GM18867 (cell line): ENCODE measurements at regions not wholly inside any gene's neighbourhood (a gene's known extent, or its start where the extent isn't known, plus 50 kb on each side); places are given as distances from the start of the nearest gene placed in this dataset.

Experiments
- ATAC-seq: cut with Tn5 transposase; IDR thresholded peaks from one replicate; pipeline ENCODE4 v1.9.1; 2021; ENCODE audit warnings: mild to moderate bottlenecking, moderate library complexity; ENCODE audit not compliant: unreplicated experiment

- no peak for ATAC-seq
Measured at GRCh38 chr14:42710071-42710470, 1103.4 kb downstream of the LRFN5 start.

GRCh38 chr14:42703501-42703900 is 1096.8 kb downstream of the LRFN5 start:
- no peak for ATAC-seq

GRCh38 chr14:42687421-42687820 is 1080.7 kb downstream of the LRFN5 start:
- no peak for ATAC-seq

- no peak for ATAC-seq
Measured at GRCh38 chr14:42683707-42684106, 1077.0 kb downstream of the LRFN5 start.

GRCh38 chr14:42676636-42677035 is 1070.0 kb downstream of the LRFN5 start:
- ATAC-seq = no peak

- ATAC-seq = no peak
Measured at GRCh38 chr14:42673963-42674362, 1067.3 kb downstream of the LRFN5 start.

- ATAC-seq = no peak
Measured at GRCh38 chr14:42671636-42672035, 1065.0 kb downstream of the LRFN5 start.

- no peak for ATAC-seq
Measured at GRCh38 chr14:42665083-42665482, 1058.4 kb downstream of the LRFN5 start.

GRCh38 chr14:42664190-42664589 is 1057.5 kb downstream of the LRFN5 start:
- ATAC-seq = no peak

GRCh38 chr14:42654707-42655106 is 1048.0 kb downstream of the LRFN5 start:
- ATAC-seq = no peak

GRCh38 chr14:42642787-42643186 is 1036.1 kb downstream of the LRFN5 start:
- ATAC-seq = no peak

GRCh38 chr14:42633504-42634095 is 1026.9 kb downstream of the LRFN5 start:
- no peak for ATAC-seq

GRCh38 chr14:42629553-42629952 is 1022.9 kb downstream of the LRFN5 start:
- ATAC-seq = no peak

GRCh38 chr14:42628602-42629001 is 1021.9 kb downstream of the LRFN5 start:
- no peak for ATAC-seq

- no peak for ATAC-seq
Measured at GRCh38 chr14:42626986-42627385, 1020.3 kb downstream of the LRFN5 start.

- no peak for ATAC-seq
Measured at GRCh38 chr14:42624980-42625761, 1018.5 kb downstream of the LRFN5 start.

GRCh38 chr14:42617005-42617404 is 1010.3 kb downstream of the LRFN5 start:
- no peak for ATAC-seq

GRCh38 chr14:42606839-42607238 is 1000.2 kb downstream of the LRFN5 start:
- ATAC-seq = no peak

GRCh38 chr14:42602336-42602845 is 995.7 kb downstream of the LRFN5 start:
- ATAC-seq = no peak

- ATAC-seq = no peak
Measured at GRCh38 chr14:42572032-42572431, 965.4 kb downstream of the LRFN5 start.

- ATAC-seq = no peak
Measured at GRCh38 chr14:42569227-42569626, 962.6 kb downstream of the LRFN5 start.

- no peak for ATAC-seq
Measured at GRCh38 chr14:42565556-42565955, 958.9 kb downstream of the LRFN5 start.
